ENCODE measurements at regions not wholly inside any gene's neighbourhood (a gene's known extent, or its start where the extent isn't known, plus 50 kb on each side); places are given as distances from the start of the nearest gene placed in this dataset.

DNA sequence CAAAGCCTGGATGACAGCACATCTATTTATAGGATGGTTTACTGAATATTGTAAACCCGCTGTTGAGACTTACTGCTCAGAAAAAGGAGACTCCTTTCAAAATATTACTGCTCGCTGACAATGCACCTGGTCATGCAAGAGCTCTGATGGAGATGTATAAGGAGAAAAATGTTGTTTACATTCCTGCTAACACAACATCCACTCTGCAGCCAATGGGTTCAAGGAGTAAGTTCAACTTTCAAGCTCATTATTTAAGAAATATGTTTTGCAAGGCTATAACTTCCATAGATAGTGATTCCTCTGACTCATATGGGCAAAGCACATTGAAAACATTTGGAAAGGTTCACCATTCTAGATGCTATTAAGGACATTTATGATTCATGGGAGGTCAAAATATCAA, 201.7 kb downstream of the SNAPC1 start:
- no peak for DNase-seq (ENCODE audit: extremely low spot score in 2 of 2)
- intact Hi-C loops (cut with DNase I) = no loop called here
- H3K27me3 ChIP-seq = no peaks in the 10 kb centered on the region
- no peak overlapping the region for H3K27ac ChIP-seq
- H3K4me1 ChIP-seq = no peaks in the 10 kb centered on the region
- no peaks in the 10 kb centered on the region for H3K9me3 ChIP-seq
- no peak overlapping the region for H3K4me3 ChIP-seq
- no peaks in the 10 kb centered on the region for H3K36me3 ChIP-seq
- TF ChIP-seq, protein P1, sequence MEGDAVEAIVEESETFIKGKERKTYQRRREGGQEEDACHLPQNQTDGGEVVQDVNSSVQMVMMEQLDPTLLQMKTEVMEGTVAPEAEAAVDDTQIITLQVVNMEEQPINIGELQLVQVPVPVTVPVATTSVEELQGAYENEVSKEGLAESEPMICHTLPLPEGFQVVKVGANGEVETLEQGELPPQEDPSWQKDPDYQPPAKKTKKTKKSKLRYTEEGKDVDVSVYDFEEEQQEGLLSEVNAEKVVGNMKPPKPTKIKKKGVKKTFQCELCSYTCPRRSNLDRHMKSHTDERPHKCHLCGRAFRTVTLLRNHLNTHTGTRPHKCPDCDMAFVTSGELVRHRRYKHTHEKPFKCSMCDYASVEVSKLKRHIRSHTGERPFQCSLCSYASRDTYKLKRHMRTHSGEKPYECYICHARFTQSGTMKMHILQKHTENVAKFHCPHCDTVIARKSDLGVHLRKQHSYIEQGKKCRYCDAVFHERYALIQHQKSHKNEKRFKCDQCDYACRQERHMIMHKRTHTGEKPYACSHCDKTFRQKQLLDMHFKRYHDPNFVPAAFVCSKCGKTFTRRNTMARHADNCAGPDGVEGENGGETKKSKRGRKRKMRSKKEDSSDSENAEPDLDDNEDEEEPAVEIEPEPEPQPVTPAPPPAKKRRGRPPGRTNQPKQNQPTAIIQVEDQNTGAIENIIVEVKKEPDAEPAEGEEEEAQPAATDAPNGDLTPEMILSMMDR (IDR thresholded peaks at IDR 0.05) = no peak
- no peak for TF ChIP-seq POLR2AphosphoS5 (IDR thresholded peaks at IDR 0.05; ENCODE audit: insufficient read depth in 1 of 2, low read depth in 1 of 2)
- TF ChIP-seq POLR2A (IDR thresholded peaks at IDR 0.05) = no peak

DNA sequence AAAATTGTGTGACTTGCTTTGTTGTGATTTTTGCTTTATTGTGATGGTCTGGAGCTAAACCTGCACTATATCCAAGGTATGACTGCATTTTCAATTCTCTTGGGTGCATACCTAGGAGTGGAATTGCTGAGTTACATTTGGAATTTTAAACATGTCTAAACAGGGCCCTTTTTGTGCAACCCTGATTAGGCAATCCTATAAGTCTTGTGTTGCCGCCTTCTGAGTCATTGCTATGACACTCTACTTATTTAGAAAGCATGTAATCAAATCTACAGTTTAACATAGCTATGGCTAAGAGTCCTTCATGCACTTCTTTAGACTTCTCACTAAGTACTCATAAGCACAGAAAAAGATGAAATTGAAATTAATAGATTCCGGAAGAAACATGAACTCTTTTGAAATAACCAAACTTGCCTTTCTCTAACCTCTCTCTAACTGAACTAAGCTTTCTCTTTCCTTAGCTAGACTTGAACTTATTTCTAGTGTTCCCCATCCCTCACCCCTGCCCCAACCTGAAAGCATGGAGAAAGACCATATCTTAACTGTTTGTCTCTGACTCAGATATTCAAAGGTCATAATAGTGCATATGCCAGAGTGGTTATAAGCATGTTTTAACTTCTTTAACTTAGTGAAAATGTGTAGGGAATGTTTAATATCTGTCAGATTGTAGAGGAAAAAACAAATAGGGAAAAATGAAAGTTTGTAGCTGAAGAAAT, 203.0 kb downstream of the SNAPC1 start:
- no peak for DNase-seq (ENCODE audit: extremely low spot score in 2 of 2)
- H3K36me3 ChIP-seq = no peaks in the 10 kb centered on the region
- TF ChIP-seq, protein P1 (IDR thresholded peaks at IDR 0.05) = no peak
- no peak for TF ChIP-seq POLR2A (IDR thresholded peaks at IDR 0.05)
- no peak for TF ChIP-seq POLR2AphosphoS5 (IDR thresholded peaks at IDR 0.05; ENCODE audit: insufficient read depth in 1 of 2, low read depth in 1 of 2)
- no peaks in the 10 kb centered on the region for H3K9me3 ChIP-seq
- no peaks in the 10 kb centered on the region for H3K27me3 ChIP-seq
- H3K27ac ChIP-seq = no peak overlapping the region
- H3K4me3 ChIP-seq = no peak overlapping the region
- intact Hi-C loops (cut with DNase I) = no loop called here
- no peaks in the 10 kb centered on the region for H3K4me1 ChIP-seq

DNA sequence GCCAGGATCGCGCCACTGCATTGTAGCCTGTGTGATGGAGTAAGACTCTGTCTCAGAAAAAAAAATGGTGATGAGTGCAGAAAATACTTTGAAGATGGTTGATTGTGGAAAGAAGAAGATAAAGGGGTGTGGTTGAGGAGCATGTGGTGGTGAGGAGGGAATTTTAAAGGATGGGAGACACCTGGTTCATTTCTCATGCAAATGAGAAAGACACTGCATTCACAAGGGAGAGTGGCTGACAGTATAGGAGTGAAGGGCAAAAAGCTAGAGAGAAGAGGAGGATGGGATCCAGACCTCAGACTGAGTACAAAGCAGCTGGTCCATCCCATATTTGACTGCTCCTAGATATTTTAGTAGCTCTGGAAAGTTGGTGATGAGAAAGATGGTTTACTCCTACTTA, 206.0 kb downstream of the SNAPC1 start:
- no peak for DNase-seq (ENCODE audit: extremely low spot score in 2 of 2)
- no peaks in the 10 kb centered on the region for H3K9me3 ChIP-seq
- H3K4me3 ChIP-seq = no peak overlapping the region
- H3K27me3 ChIP-seq = no peaks in the 10 kb centered on the region
- TF ChIP-seq POLR2AphosphoS5 (IDR thresholded peaks at IDR 0.05; ENCODE audit: insufficient read depth in 1 of 2, low read depth in 1 of 2) (no peak), POLR2A (IDR thresholded peaks at IDR 0.05) (no peak)
- TF ChIP-seq, protein P1 (IDR thresholded peaks at IDR 0.05) = no peak
- H3K36me3 ChIP-seq = no peaks in the 10 kb centered on the region
- no peaks in the 10 kb centered on the region for H3K4me1 ChIP-seq
- intact Hi-C loops (cut with DNase I) = no loop called here
- no peak overlapping the region for H3K27ac ChIP-seq

DNA sequence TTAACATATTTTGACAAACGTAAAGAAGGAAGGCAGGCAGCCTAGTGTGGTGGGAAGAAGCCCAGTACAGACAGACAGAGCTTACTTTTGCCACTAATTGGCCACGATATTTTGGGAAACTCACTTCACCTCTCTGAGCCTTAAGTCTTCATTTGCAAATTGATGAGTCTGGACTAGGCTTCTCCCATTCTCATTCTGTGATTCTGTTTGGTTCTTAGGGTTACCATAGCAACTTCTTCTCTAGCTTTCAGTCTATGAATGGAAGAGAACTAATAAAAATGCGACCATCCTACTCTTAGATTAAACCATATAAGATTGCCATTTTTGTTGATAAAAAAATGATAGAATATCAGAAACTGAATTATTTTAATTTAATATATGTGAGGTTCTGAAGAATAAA, 210.5 kb downstream of the SNAPC1 start:
- Histone ChIP-seq H3K27me3 (no peaks in the 10 kb centered on the region), H3K9me3 (no peaks in the 10 kb centered on the region), H3K36me3 (no peaks in the 10 kb centered on the region), H3K27ac (no peak overlapping the region), H3K4me1 (no peaks in the 10 kb centered on the region), H3K4me3 (no peak overlapping the region)
- DNase-seq (ENCODE audit: extremely low spot score in 2 of 2) = no peak
- TF ChIP-seq POLR2AphosphoS5 (IDR thresholded peaks at IDR 0.05; ENCODE audit: insufficient read depth in 1 of 2, low read depth in 1 of 2) (no peak), POLR2A (IDR thresholded peaks at IDR 0.05) (no peak)
- TF ChIP-seq, protein P1 (IDR thresholded peaks at IDR 0.05) = no peak
- intact Hi-C loops (cut with DNase I) = no loop called here

DNA sequence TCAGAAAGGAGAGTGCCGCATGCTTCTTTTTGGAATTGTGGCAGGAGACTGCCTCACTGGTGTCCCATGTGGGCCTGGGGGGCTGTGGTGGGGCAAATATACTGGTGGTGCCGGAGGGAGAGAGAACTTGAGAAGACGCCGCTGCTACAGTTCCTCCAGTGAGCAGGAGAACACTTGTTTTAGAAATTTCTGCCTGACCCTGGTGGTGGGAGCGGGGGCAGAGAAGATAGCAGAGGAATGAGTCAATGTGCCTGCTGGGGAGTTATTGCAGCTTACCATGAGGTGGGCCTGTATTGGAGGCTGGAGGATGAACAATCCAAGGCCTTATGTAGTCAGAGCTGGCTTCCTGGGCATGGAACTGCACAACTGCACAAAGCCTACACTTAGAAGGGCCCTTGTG, 211.8 kb downstream of the SNAPC1 start:
- no peaks in the 10 kb centered on the region for H3K9me3 ChIP-seq
- no peaks in the 10 kb centered on the region for H3K4me1 ChIP-seq
- TF ChIP-seq, protein P1 (IDR thresholded peaks at IDR 0.05) = no peak
- no peak for TF ChIP-seq POLR2A (IDR thresholded peaks at IDR 0.05)
- no peak for TF ChIP-seq POLR2AphosphoS5 (IDR thresholded peaks at IDR 0.05; ENCODE audit: insufficient read depth in 1 of 2, low read depth in 1 of 2)
- H3K27ac ChIP-seq = no peak overlapping the region
- no peak for DNase-seq (ENCODE audit: extremely low spot score in 2 of 2)
- intact Hi-C loops (cut with DNase I) = no loop called here
- no peaks in the 10 kb centered on the region for H3K27me3 ChIP-seq
- no peak overlapping the region for H3K4me3 ChIP-seq
- no peaks in the 10 kb centered on the region for H3K36me3 ChIP-seq

Measured in vagina (tissue), 2 donors.